ENCODE measurements at regions not wholly inside any gene's neighbourhood (a gene's known extent, or its start where the extent isn't known, plus 50 kb on each side); places are given as distances from the start of the nearest gene placed in this dataset.

DNA sequence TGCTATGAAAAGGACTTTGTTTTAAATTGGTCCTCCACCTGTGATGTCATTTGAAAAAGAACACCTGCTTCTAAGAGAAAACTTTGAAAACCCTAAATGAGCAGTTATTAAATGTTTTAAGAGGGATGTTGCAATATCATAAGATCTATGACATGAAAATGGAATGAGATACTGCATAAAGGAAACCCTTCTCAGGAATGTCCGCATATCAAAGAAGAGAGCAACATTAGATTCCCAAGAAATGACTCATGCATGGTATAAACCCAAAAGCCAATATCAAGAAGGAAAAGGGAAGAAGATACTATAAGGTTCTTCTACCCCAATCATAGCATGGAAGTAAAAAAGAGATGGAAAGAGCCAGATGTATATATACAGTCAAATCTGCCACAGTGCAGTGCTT, 627.5 kb upstream of the LMCD1 start (continued):
- TF ChIP-seq KAT2A (conservative IDR thresholded peaks at IDR 0.05; ENCODE audit: control insufficient read depth, low read depth, low read length) (no peak), TCF7 (IDR thresholded peaks at IDR 0.05; ENCODE audit: borderline replicate concordance) (no peak), RCOR1 (conservative IDR thresholded peaks at IDR 0.05; ENCODE audit: low read depth, low read length) (no peak), HDAC2 (IDR thresholded peaks at IDR 0.05) (no peak), ZNF384 (IDR thresholded peaks at IDR 0.05; ENCODE audit: borderline replicate concordance, low read depth, low read length) (no peak)
- TF ChIP-seq, protein P1, sequence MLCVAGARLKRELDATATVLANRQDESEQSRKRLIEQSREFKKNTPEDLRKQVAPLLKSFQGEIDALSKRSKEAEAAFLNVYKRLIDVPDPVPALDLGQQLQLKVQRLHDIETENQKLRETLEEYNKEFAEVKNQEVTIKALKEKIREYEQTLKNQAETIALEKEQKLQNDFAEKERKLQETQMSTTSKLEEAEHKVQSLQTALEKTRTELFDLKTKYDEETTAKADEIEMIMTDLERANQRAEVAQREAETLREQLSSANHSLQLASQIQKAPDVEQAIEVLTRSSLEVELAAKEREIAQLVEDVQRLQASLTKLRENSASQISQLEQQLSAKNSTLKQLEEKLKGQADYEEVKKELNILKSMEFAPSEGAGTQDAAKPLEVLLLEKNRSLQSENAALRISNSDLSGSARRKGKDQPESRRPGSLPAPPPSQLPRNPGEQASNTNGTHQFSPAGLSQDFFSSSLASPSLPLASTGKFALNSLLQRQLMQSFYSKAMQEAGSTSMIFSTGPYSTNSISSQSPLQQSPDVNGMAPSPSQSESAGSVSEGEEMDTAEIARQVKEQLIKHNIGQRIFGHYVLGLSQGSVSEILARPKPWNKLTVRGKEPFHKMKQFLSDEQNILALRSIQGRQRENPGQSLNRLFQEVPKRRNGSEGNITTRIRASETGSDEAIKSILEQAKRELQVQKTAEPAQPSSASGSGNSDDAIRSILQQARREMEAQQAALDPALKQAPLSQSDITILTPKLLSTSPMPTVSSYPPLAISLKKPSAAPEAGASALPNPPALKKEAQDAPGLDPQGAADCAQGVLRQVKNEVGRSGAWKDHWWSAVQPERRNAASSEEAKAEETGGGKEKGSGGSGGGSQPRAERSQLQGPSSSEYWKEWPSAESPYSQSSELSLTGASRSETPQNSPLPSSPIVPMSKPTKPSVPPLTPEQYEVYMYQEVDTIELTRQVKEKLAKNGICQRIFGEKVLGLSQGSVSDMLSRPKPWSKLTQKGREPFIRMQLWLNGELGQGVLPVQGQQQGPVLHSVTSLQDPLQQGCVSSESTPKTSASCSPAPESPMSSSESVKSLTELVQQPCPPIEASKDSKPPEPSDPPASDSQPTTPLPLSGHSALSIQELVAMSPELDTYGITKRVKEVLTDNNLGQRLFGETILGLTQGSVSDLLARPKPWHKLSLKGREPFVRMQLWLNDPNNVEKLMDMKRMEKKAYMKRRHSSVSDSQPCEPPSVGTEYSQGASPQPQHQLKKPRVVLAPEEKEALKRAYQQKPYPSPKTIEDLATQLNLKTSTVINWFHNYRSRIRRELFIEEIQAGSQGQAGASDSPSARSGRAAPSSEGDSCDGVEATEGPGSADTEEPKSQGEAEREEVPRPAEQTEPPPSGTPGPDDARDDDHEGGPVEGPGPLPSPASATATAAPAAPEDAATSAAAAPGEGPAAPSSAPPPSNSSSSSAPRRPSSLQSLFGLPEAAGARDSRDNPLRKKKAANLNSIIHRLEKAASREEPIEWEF (IDR thresholded peaks at IDR 0.05; ENCODE audit: insufficient replicate concordance, low read depth, low read length), result no peak
- TF ChIP-seq, protein P2, sequence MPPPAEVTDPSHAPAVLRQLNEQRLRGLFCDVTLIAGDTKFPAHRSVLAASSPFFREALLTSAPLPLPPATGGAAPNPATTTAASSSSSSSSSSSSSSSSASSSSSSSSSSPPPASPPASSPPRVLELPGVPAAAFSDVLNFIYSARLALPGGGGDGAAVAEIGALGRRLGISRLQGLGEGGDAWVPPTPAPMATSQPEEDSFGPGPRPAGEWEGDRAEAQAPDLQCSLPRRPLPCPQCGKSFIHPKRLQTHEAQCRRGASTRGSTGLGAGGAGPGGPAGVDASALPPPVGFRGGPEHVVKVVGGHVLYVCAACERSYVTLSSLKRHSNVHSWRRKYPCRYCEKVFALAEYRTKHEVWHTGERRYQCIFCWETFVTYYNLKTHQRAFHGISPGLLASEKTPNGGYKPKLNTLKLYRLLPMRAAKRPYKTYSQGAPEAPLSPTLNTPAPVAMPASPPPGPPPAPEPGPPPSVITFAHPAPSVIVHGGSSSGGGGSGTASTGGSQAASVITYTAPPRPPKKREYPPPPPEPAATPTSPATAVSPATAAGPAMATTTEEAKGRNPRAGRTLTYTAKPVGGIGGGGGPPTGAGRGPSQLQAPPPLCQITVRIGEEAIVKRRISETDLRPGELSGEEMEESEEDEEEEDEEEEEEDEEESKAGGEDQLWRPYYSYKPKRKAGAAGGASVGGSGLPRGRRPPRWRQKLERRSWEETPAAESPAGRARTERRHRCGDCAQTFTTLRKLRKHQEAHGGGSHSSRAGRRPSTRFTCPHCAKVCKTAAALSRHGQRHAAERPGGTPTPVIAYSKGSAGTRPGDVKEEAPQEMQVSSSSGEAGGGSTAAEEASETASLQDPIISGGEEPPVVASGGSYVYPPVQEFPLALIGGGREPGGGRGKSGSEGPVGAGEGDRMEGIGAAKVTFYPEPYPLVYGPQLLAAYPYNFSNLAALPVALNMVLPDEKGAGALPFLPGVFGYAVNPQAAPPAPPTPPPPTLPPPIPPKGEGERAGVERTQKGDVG (CRISPR knock-in tag; IDR thresholded peaks at IDR 0.05), result no peak
- TF ChIP-seq, protein P3, sequence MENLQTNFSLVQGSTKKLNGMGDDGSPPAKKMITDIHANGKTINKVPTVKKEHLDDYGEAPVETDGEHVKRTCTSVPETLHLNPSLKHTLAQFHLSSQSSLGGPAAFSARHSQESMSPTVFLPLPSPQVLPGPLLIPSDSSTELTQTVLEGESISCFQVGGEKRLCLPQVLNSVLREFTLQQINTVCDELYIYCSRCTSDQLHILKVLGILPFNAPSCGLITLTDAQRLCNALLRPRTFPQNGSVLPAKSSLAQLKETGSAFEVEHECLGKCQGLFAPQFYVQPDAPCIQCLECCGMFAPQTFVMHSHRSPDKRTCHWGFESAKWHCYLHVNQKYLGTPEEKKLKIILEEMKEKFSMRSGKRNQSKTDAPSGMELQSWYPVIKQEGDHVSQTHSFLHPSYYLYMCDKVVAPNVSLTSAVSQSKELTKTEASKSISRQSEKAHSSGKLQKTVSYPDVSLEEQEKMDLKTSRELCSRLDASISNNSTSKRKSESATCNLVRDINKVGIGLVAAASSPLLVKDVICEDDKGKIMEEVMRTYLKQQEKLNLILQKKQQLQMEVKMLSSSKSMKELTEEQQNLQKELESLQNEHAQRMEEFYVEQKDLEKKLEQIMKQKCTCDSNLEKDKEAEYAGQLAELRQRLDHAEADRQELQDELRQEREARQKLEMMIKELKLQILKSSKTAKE (IDR thresholded peaks at IDR 0.05; ENCODE audit: low read depth, poor library complexity, severe bottlenecking), result no peak
